Parathyroid adenoma (tissue), 2 donors: ENCODE measurements at regions not wholly inside any gene's neighbourhood (a gene's known extent, or its start where the extent isn't known, plus 50 kb on each side); places are given as distances from the start of the nearest gene placed in this dataset.

Source experiments
- H2AFZ ChIP-seq: fragments of 300-600 bp; sonication (generic); one replicate; pipeline ENCODE4 v1.7.0; 2017; ENCODE audit warnings: antibody characterized with exemption, mild to moderate bottlenecking
- H3K27ac ChIP-seq: fragments of 300-600 bp; sonication (generic); one replicate; pipeline ENCODE4 v1.7.0; 2017
- H3K27me3 ChIP-seq: fragments of 300-600 bp; sonication (generic); one replicate; pipeline ENCODE4 v1.7.0; 2017; ENCODE audit warnings: low read length; ENCODE audit not compliant: control insufficient read depth, insufficient read depth
- H3K36me3 ChIP-seq: fragments of 300-600 bp; sonication (generic); one replicate; pipeline ENCODE4 v1.7.0; 2017; ENCODE audit warnings: low read length; ENCODE audit not compliant: control insufficient read depth, insufficient read depth
- H3K4me1 ChIP-seq: fragments of 300-600 bp; sonication (generic); one replicate; pipeline ENCODE4 v1.7.0; 2017; ENCODE audit warnings: control low read depth
- H3K4me2 ChIP-seq: fragments of 300-600 bp; sonication (generic); one replicate; pipeline ENCODE4 v1.7.0; 2017; ENCODE audit warnings: low read length
- H3K4me3 ChIP-seq: fragments of 300-600 bp; sonication (generic); one replicate; pipeline ENCODE4 v1.7.0; 2017; ENCODE audit warnings: low read depth, low read length
- H3K79me2 ChIP-seq: fragments of 300-600 bp; sonication (generic); one replicate; pipeline ENCODE4 v1.7.0; 2017; ENCODE audit warnings: control low read depth
- H3K9ac ChIP-seq: fragments of 300-600 bp; sonication (generic); one replicate; pipeline ENCODE4 v1.7.0; 2017; ENCODE audit warnings: mild to moderate bottlenecking
- H3K9me3 ChIP-seq: fragments of 300-600 bp; sonication (generic); one replicate; pipeline ENCODE4 v1.7.0; 2017; ENCODE audit warnings: low read length; ENCODE audit not compliant: control insufficient read depth
- TF ChIP-seq, protein P1 (sequence below): fragments of 300-600 bp; sonication (generic); IDR thresholded peaks from one replicate; pipeline ENCODE4 v1.7.0; 2017; ENCODE audit warnings: antibody characterized with exemption, mild to moderate bottlenecking
- donor health status: primary hyperparathyroidism.

- no peak overlapping the region for H3K4me3 ChIP-seq
- no peak overlapping the region for H2AFZ ChIP-seq
- TF ChIP-seq, protein P1, sequence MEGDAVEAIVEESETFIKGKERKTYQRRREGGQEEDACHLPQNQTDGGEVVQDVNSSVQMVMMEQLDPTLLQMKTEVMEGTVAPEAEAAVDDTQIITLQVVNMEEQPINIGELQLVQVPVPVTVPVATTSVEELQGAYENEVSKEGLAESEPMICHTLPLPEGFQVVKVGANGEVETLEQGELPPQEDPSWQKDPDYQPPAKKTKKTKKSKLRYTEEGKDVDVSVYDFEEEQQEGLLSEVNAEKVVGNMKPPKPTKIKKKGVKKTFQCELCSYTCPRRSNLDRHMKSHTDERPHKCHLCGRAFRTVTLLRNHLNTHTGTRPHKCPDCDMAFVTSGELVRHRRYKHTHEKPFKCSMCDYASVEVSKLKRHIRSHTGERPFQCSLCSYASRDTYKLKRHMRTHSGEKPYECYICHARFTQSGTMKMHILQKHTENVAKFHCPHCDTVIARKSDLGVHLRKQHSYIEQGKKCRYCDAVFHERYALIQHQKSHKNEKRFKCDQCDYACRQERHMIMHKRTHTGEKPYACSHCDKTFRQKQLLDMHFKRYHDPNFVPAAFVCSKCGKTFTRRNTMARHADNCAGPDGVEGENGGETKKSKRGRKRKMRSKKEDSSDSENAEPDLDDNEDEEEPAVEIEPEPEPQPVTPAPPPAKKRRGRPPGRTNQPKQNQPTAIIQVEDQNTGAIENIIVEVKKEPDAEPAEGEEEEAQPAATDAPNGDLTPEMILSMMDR = no peak
- no peaks in the 10 kb centered on the region for H3K36me3 ChIP-seq
- no peaks in the 10 kb centered on the region for H3K27me3 ChIP-seq
- H3K4me1 ChIP-seq = no peaks in the 10 kb centered on the region
- H3K27ac ChIP-seq = no peak overlapping the region
- no peaks in the 10 kb centered on the region for H3K79me2 ChIP-seq
- H3K9ac ChIP-seq = no peak overlapping the region
- H3K9me3 ChIP-seq = no peaks in the 10 kb centered on the region
- H3K4me2 ChIP-seq = no peak overlapping the region
Observed at GRCh38 chr16:65933703-65934102, 432.8 kb upstream of the CDH5 start.

- Histone ChIP-seq H3K4me2 (no peak overlapping the region), H2AFZ (no peak overlapping the region), H3K9me3 (no peaks in the 10 kb centered on the region), H3K9ac (no peak overlapping the region), H3K27ac (no peak overlapping the region), H3K36me3 (no peaks in the 10 kb centered on the region), H3K4me1 (no peaks in the 10 kb centered on the region), H3K79me2 (no peaks in the 10 kb centered on the region), H3K27me3 (no peaks in the 10 kb centered on the region), H3K4me3 (no peak overlapping the region)
- TF ChIP-seq, protein P1 = no peak
Observed at GRCh38 chr16:65932350-65933072, 434.0 kb upstream of the CDH5 start.

DNA sequence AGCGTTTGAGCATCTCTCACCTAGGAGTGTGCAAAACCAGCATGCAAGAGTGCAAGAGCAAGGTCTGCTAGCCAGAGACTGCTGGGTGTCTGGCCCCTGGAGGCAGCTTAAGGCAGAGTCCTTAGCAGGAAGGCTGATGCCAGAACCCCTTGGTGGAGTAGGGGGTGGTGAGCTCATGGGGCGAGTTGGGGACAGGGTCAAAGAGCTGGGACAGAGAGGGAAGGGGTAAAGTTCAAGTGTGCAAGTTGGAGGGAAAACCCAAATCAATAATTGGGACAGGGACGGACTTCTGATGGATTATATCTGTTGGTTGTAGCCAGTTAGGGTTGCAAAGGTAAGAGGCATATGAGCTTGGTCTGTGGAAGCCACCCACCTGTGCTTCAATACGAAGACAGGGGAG is 443.6 kb upstream of the CDH5 start:
- H3K79me2 ChIP-seq = no peaks in the 10 kb centered on the region
- H3K36me3 ChIP-seq = no peaks in the 10 kb centered on the region
- H3K4me2 ChIP-seq = no peak overlapping the region
- H3K4me3 ChIP-seq = no peak overlapping the region
- H3K4me1 ChIP-seq = no peaks in the 10 kb centered on the region
- no peaks in the 10 kb centered on the region for H3K9me3 ChIP-seq
- TF ChIP-seq, protein P1 = no peak
- no peak overlapping the region for H3K27ac ChIP-seq
- H3K9ac ChIP-seq = no peak overlapping the region
- H3K27me3 ChIP-seq = no peaks in the 10 kb centered on the region
- no peak overlapping the region for H2AFZ ChIP-seq

- Histone ChIP-seq H3K4me2 (no peak overlapping the region), H3K36me3 (no peaks in the 10 kb centered on the region), H3K9ac (no peak overlapping the region), H3K27me3 (no peaks in the 10 kb centered on the region), H3K9me3 (no peaks in the 10 kb centered on the region), H3K4me1 (no peaks in the 10 kb centered on the region), H3K79me2 (no peaks in the 10 kb centered on the region), H2AFZ (no peak overlapping the region), H3K4me3 (no peak overlapping the region), H3K27ac (no peak overlapping the region)
- TF ChIP-seq, protein P1 = no peak
Observed at GRCh38 chr16:65919986-65920376, 446.5 kb upstream of the CDH5 start.
